ENCODE measurements at regions not wholly inside any gene's neighbourhood (a gene's known extent, or its start where the extent isn't known, plus 50 kb on each side); places are given as distances from the start of the nearest gene placed in this dataset.

GRCh38 chr7:81573932-81574331 is 195.9 kb downstream of the HGF start:
- TF ChIP-seq RAD21 (IDR thresholded peaks at IDR 0.05) (no peak), MAX (IDR thresholded peaks at IDR 0.05) (no peak), REST (IDR thresholded peaks at IDR 0.05) (no peak), FOXA2 (IDR thresholded peaks at IDR 0.05) (no peak), CTCF (IDR thresholded peaks at IDR 0.05; ENCODE audit: low read depth, low read length, missing input control) (no peak), SP1 (IDR thresholded peaks at IDR 0.05) (no peak), RXRA (IDR thresholded peaks at IDR 0.05) (no peak), EGR1 (IDR thresholded peaks at IDR 0.05; ENCODE audit: low read depth in 2 of 2) (no peak), JUND (IDR thresholded peaks at IDR 0.05) (no peak), GABPA (IDR thresholded peaks at IDR 0.05 in 1 of 2, conservative IDR thresholded peaks at IDR 0.05 in 1 of 2) (no peak), TAF1 (conservative IDR thresholded peaks at IDR 0.05) (no peak), ATF3 (IDR thresholded peaks at IDR 0.05) (no peak), NR2F2 (IDR thresholded peaks at IDR 0.05) (no peak), FOXA1 (IDR thresholded peaks at IDR 0.05) (no peak)
